Neuronal stem cell (in vitro differentiated cells): ENCODE measurements at regions not wholly inside any gene's neighbourhood (a gene's known extent, or its start where the extent isn't known, plus 50 kb on each side); places are given as distances from the start of the nearest gene placed in this dataset.

Source experiments
- DNase-seq: peaks from one replicate; pipeline ENCODE4 v3.0.0-alpha.2; 2013; ENCODE audit warnings: low spot score
- H2AFZ ChIP-seq: one replicate; pipeline ENCODE4 v1.6.1; 2013; ENCODE audit warnings: mild to moderate bottlenecking, low read length, inconsistent platforms
- H2AK5ac ChIP-seq: 2 replicates; pipeline ENCODE4 v1.6.1; 2013; ENCODE audit warnings: low read depth, mild to moderate bottlenecking, inconsistent platforms, low read length, moderate library complexity, mixed read lengths
- H2BK120ac ChIP-seq: 2 replicates; pipeline ENCODE4 v1.6.1; 2013; ENCODE audit warnings: low read depth, mild to moderate bottlenecking, inconsistent platforms, low read length, moderate library complexity, mixed read lengths
- H2BK12ac ChIP-seq: one replicate; pipeline ENCODE4 v1.6.1; 2013; ENCODE audit warnings: low read length, inconsistent platforms
- H2BK15ac ChIP-seq: 2 replicates; pipeline ENCODE4 v1.6.1; 2013; ENCODE audit warnings: mild to moderate bottlenecking, low read length, inconsistent platforms, mixed read lengths
- H2BK5ac ChIP-seq: one replicate; pipeline ENCODE4 v1.6.1; 2013; ENCODE audit warnings: inconsistent platforms, mild to moderate bottlenecking, low read length, moderate library complexity
- H3K14ac ChIP-seq: one replicate; pipeline ENCODE4 v1.6.1; 2013; ENCODE audit warnings: low read length, inconsistent platforms
- H3K18ac ChIP-seq: 2 replicates; pipeline ENCODE4 v1.6.1; 2013; ENCODE audit warnings: low read length, inconsistent platforms
- H3K23ac ChIP-seq: 2 replicates; pipeline ENCODE4 v1.6.1; 2013; ENCODE audit warnings: low read depth, mild to moderate bottlenecking, mixed read lengths, low read length, inconsistent platforms; ENCODE audit not compliant: poor library complexity
- H3K27ac ChIP-seq: replicated peaks from 3 replicates; pipeline ENCODE4 v1.5.1; 2013; ENCODE audit warnings: low read length, inconsistent platforms
- H3K27me3 ChIP-seq, 3 experiments: 2 replicates each; pipeline ENCODE4 v1.6.1; 2013; ENCODE audit warnings: low read length in 3 of 3, mild to moderate bottlenecking in 2 of 3, inconsistent platforms in 1 of 3, low read depth in 1 of 3, mixed read lengths in 1 of 3, moderate library complexity in 1 of 3; ENCODE audit not compliant: control insufficient read depth in 3 of 3, insufficient read depth in 3 of 3
- H3K36me3 ChIP-seq, 2 donors: replicated peaks in 1 of 2; 2 replicates each; pipeline ENCODE4 v1.6.1; 2013; ENCODE audit warnings: low read length in 2 of 2; ENCODE audit not compliant: control insufficient read depth in 2 of 2, insufficient read depth in 2 of 2
- H3K4ac ChIP-seq: 2 replicates; pipeline ENCODE4 v1.6.1; 2013; ENCODE audit warnings: inconsistent platforms, mild to moderate bottlenecking, low read length, moderate library complexity
- H3K4me1 ChIP-seq, 2 donors: 1 replicate in 1 of 2; 2 replicates in 1 of 2; pipeline ENCODE4 v1.6.1; 2013; ENCODE audit warnings: low read length in 2 of 2, low read depth in 1 of 2; ENCODE audit not compliant: control insufficient read depth in 2 of 2, insufficient read depth in 1 of 2
- H3K4me2 ChIP-seq: one replicate; pipeline ENCODE4 v1.6.1; 2013; ENCODE audit warnings: mild to moderate bottlenecking, low read length, inconsistent platforms; ENCODE audit not compliant: insufficient read depth, poor library complexity, severe bottlenecking
- H3K4me3 ChIP-seq, 2 donors: 2 replicates each; pipeline ENCODE4 v1.5.1; 2013; ENCODE audit warnings: low read length in 2 of 2, mild to moderate bottlenecking in 2 of 2, inconsistent platforms in 1 of 2, moderate library complexity in 1 of 2
- H3K79me1 ChIP-seq: one replicate; pipeline ENCODE4 v1.6.1; 2013; ENCODE audit warnings: low read depth, mild to moderate bottlenecking, inconsistent platforms, low read length, moderate library complexity
- H3K9ac ChIP-seq: one replicate; pipeline ENCODE4 v1.6.1; 2013; ENCODE audit warnings: mild to moderate bottlenecking, low read depth, low read length, inconsistent platforms; ENCODE audit not compliant: poor library complexity
- H3K9me3 ChIP-seq, 2 donors: replicated peaks in 1 of 2; 2 replicates each; pipeline versions ENCODE3 to v1.6.1; 2013; ENCODE audit warnings: low read length in 2 of 2, mild to moderate bottlenecking in 2 of 2, inconsistent platforms in 1 of 2, low read depth in 1 of 2, mixed read lengths in 1 of 2, moderate library complexity in 1 of 2; ENCODE audit not compliant: control insufficient read depth in 2 of 2, insufficient read depth in 1 of 2
- H4K8ac ChIP-seq: one replicate; pipeline ENCODE4 v1.6.1; 2013; ENCODE audit warnings: low read depth, mild to moderate bottlenecking, inconsistent platforms, low read length, moderate library complexity
- H4K91ac ChIP-seq: one replicate; pipeline ENCODE4 v1.6.1; 2013; ENCODE audit warnings: low read length, low read depth, mild to moderate bottlenecking, inconsistent platforms; ENCODE audit not compliant: poor library complexity
- WGBS, 2 donors: extraction: QIAGEN DNeasy Blood & Tissue Kit; methylation state at CpG; one replicate each; pipeline ENCODE4 v1.1.7; 2013; ENCODE audit warnings: missing lambda C conversion rate in 2 of 2, mixed read lengths in 1 of 2; ENCODE audit not compliant: insufficient read length in 2 of 2, insufficient replicate concordance in 1 of 2; ENCODE audit errors: extremely low coverage in 2 of 2; 5-methylcytosine and 5-hydroxymethylcytosine counted together

DNA sequence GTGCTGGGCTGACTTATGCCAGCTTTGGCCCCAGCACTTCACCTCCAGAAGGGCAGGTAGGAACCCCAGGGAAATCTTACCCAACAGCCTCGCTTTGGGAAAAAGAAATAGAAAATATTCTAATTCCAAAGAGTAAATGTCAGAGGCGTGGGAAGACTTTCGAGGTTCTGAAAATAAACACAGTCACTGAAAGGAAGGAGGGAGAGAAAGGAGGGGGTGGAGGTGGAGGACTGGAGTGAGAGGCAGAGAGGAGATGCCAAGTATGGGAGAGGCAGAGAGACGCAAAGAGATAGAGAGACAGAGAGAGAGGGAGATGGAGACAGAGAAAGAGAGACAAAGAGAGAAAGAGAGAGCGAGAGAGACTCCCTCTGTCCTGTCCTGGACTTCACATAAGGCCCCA lies 395.0 kb downstream of the PTPRU start:
- no CpG with 5 or more reads among the region's 5 CpGs for WGBS, 2 donors
- Histone ChIP-seq H2BK120ac (no peak overlapping the region), H4K91ac (no peak overlapping the region)

DNA sequence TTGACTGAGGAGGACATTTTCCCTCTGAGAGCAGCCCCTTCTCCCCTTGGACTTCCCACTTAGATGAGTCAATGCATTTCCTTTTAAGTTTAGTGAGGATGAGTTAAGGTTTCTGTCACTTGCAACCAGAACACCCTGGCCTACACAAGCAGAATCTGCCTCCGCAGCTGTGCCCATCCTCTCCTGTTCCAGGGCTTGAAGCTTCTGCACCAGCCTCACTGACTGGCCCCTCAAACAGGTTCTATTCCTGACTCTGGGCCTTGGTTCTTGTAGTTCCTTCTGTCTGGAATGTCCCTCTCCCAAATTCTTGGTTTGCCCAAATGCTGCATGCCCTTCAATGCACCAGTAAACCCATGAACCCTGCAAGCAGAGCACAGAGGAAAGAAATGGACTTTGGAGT lies 394.4 kb downstream of the PTPRU start:
- no peaks in the 10 kb centered on the region for H3K27me3 ChIP-seq
- H2BK12ac ChIP-seq = no peak overlapping the region
- H3K9ac ChIP-seq = no peak overlapping the region
- H2AFZ ChIP-seq = no peak overlapping the region
- no peaks in the 10 kb centered on the region for H3K4me1 ChIP-seq
- no peaks in the 10 kb centered on the region for H3K36me3 ChIP-seq
- no peak overlapping the region for H3K18ac ChIP-seq
- H3K4me2 ChIP-seq = no peak overlapping the region
- DNase-seq = no peak
- H3K23ac ChIP-seq = no peak overlapping the region
- H2BK120ac ChIP-seq = no peak overlapping the region
- no peak overlapping the region for H3K14ac ChIP-seq
- H2BK15ac ChIP-seq = no peak overlapping the region
- no peak overlapping the region for H3K27ac ChIP-seq
- H3K9me3 ChIP-seq = no peaks in the 10 kb centered on the region
- no CpG with 5 or more reads among the region's 1 CpG for WGBS, 2 donors
- no peak overlapping the region for H3K4ac ChIP-seq
- H3K4me3 ChIP-seq = peak overlapping the region in 1 of 2 donors; percentile 10
- H4K91ac ChIP-seq = no peak overlapping the region
- H2BK5ac ChIP-seq = no peak overlapping the region
- H2AK5ac ChIP-seq = no peak overlapping the region
- no peak overlapping the region for H4K8ac ChIP-seq
- H3K79me1 ChIP-seq = no peaks in the 10 kb centered on the region

More for the DNA sequence above, 395.0 kb downstream of the PTPRU start:
- Histone ChIP-seq H3K23ac (no peak overlapping the region), H3K4me3 (no peak overlapping the region), H2BK5ac (no peak overlapping the region), H3K4me2 (no peak overlapping the region), H3K27me3 (no peaks in the 10 kb centered on the region), H3K4me1 (no peaks in the 10 kb centered on the region), H3K79me1 (no peaks in the 10 kb centered on the region), H2BK12ac (no peak overlapping the region), H3K4ac (no peak overlapping the region), H2AFZ (no peak overlapping the region), H2BK15ac (no peak overlapping the region), H3K36me3 (no peaks in the 10 kb centered on the region), H2AK5ac (no peak overlapping the region), H3K14ac (no peak overlapping the region), H3K9ac (no peak overlapping the region), H3K9me3 (no peaks in the 10 kb centered on the region), H4K8ac (no peak overlapping the region), H3K27ac (no peak overlapping the region), H3K18ac (no peak overlapping the region)
- no peak for DNase-seq

DNA sequence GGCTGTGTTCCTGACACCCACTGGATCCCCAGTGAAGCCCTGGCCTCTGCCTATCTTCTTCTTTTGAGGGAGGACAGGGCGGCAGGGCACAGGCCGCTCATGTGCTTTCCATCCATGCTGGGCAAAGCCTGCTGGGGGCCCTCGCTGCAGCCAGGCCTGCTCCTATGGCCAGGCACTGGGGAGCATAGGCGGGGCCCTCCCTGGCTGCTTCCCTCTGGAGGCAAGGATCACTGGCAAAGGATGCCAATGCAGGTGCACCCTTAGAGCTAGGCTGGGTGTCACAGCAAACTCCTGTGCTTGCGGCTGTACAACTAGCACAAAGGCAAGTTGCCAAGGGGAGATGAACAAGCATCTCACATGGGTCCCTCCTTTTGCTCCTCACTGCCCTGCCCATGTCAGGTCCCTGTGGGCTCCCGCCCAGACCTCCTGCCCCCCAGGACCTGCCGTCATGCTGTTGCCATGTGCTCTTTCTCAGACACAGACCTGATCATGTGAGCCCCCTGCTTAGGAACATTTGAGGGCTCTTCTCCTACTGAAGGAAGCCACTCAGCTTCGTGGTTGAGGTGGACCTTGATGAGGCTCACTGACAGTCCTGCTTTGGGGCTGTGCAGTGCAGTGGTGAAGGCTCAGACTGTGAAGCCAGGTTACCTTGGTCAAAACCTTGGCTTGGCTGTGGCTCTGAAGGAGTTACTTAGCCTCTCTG lies 393.6 kb downstream of the PTPRU start:
- no CpG with 5 or more reads among the region's 8 CpGs for WGBS, 2 donors
- no peak for DNase-seq

DNA sequence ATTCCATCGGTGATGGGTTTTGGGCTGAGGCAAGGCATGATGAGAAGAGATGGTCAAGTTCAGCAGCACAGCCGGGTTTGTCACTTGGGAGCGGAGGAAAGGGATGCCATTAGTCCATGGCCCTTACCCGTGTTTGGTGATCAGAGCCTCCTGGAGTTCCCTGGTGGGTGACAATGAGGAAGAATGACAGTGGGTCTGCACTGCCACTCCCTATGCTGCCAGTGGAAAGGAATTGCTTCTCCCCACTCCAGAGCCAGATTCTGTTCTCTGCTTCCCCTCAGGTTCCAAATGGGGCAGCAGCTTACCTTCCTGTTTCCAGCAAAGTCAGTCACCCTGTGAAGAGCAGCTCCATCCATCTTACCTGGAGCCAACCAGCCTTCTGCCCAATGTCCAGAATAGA lies 393.1 kb downstream of the PTPRU start:
- no peak overlapping the region for H2BK120ac ChIP-seq
- H3K4me3 ChIP-seq = no peak overlapping the region
- H3K4me2 ChIP-seq = no peak overlapping the region
- no peak overlapping the region for H3K4ac ChIP-seq
- no peaks in the 10 kb centered on the region for H3K79me1 ChIP-seq
- no peak overlapping the region for H2BK15ac ChIP-seq
- no peak overlapping the region for H4K8ac ChIP-seq
- WGBS, 2 donors = no CpG with 5 or more reads among the region's 4 CpGs
- no peaks in the 10 kb centered on the region for H3K27me3 ChIP-seq
- H4K91ac ChIP-seq = no peak overlapping the region
- H3K14ac ChIP-seq = no peak overlapping the region
- no peak overlapping the region for H3K18ac ChIP-seq
- no peaks in the 10 kb centered on the region for H3K36me3 ChIP-seq
- no peak overlapping the region for H3K27ac ChIP-seq
- no peak overlapping the region for H2AK5ac ChIP-seq
- no peak overlapping the region for H2AFZ ChIP-seq
- DNase-seq = no peak
- H2BK12ac ChIP-seq = no peak overlapping the region
- no peak overlapping the region for H3K23ac ChIP-seq
- no peak overlapping the region for H2BK5ac ChIP-seq
- H3K4me1 ChIP-seq = no peaks in the 10 kb centered on the region
- H3K9ac ChIP-seq = no peak overlapping the region
- H3K9me3 ChIP-seq = no peaks in the 10 kb centered on the region

More for the DNA sequence above, 393.6 kb downstream of the PTPRU start:
- H2BK5ac ChIP-seq = no peak overlapping the region
- no peak overlapping the region for H3K4me3 ChIP-seq
- H3K27me3 ChIP-seq = no peaks in the 10 kb centered on the region
- no peak overlapping the region for H3K9ac ChIP-seq
- H2BK12ac ChIP-seq = no peak overlapping the region
- no peaks in the 10 kb centered on the region for H3K9me3 ChIP-seq
- H3K14ac ChIP-seq = no peak overlapping the region
- H3K36me3 ChIP-seq = no peaks in the 10 kb centered on the region
- H3K4ac ChIP-seq = no peak overlapping the region
- no peaks in the 10 kb centered on the region for H3K4me1 ChIP-seq
- H4K8ac ChIP-seq = no peak overlapping the region
- H2AK5ac ChIP-seq = no peak overlapping the region
- H3K79me1 ChIP-seq = no peaks in the 10 kb centered on the region
- no peak overlapping the region for H2BK15ac ChIP-seq
- no peak overlapping the region for H3K4me2 ChIP-seq
- H2AFZ ChIP-seq = no peak overlapping the region
- H3K27ac ChIP-seq = no peak overlapping the region
- no peak overlapping the region for H3K18ac ChIP-seq
- no peak overlapping the region for H2BK120ac ChIP-seq
- no peak overlapping the region for H4K91ac ChIP-seq
- no peak overlapping the region for H3K23ac ChIP-seq
